GM12864 (cell line): ENCODE measurements at regions not wholly inside any gene's neighbourhood (a gene's known extent, or its start where the extent isn't known, plus 50 kb on each side); places are given as distances from the start of the nearest gene placed in this dataset.

ENCODE experiments used
- DNase-seq: peaks from one replicate; pipeline ENCODE4 v3.0.0-alpha.2; 2011; ENCODE audit warnings: low read depth
- H3K4me3 ChIP-seq: 2 replicates; pipeline ENCODE4 v1.5.1; 2011; ENCODE audit warnings: mild to moderate bottlenecking, low read depth, low read length, control low read depth
- CTCF ChIP-seq: IDR thresholded peaks from 2 replicates; pipeline ENCODE4 v1.5.1; 2011; ENCODE audit warnings: low read depth, mild to moderate bottlenecking, moderate library complexity, low read length, control low read depth, inconsistent platforms; ENCODE audit errors: missing control alignments

- no peak for DNase-seq
- no peak for TF ChIP-seq CTCF
- no peak overlapping the region for H3K4me3 ChIP-seq
Measured at GRCh38 chr2:79275863-79276262, 116.3 kb upstream of the REG3A start.

- no peak overlapping the region for H3K4me3 ChIP-seq
- no peak for DNase-seq
- no peak for TF ChIP-seq CTCF
Measured at GRCh38 chr2:79275197-79275596, 115.6 kb upstream of the REG3A start.

GRCh38 chr2:79272616-79273015, 113.1 kb upstream of the REG3A start:
- TF ChIP-seq CTCF = no peak
- H3K4me3 ChIP-seq = no peak overlapping the region
- no peak for DNase-seq

- no peak overlapping the region for H3K4me3 ChIP-seq
- TF ChIP-seq CTCF = no peak
- no peak for DNase-seq
Measured at GRCh38 chr2:79271456-79271855, 111.9 kb upstream of the REG3A start.

- no peak for TF ChIP-seq CTCF
- DNase-seq = no peak
- H3K4me3 ChIP-seq = no peak overlapping the region
Measured at GRCh38 chr2:79260848-79261247, 101.3 kb upstream of the REG3A start.

- H3K4me3 ChIP-seq = no peak overlapping the region
- TF ChIP-seq CTCF = no peak
- no peak for DNase-seq
Measured at GRCh38 chr2:79259959-79260358, 100.4 kb upstream of the REG3A start.

GRCh38 chr2:79259296-79259695, 99.7 kb upstream of the REG3A start:
- H3K4me3 ChIP-seq = no peak overlapping the region

More at GRCh38 chr2:79259296-79259695, 99.7 kb upstream of the REG3A start:
- DNase-seq = no peak
- no peak for TF ChIP-seq CTCF
